ENCODE measurements at regions not wholly inside any gene's neighbourhood (a gene's known extent, or its start where the extent isn't known, plus 50 kb on each side); places are given as distances from the start of the nearest gene placed in this dataset.

DNA sequence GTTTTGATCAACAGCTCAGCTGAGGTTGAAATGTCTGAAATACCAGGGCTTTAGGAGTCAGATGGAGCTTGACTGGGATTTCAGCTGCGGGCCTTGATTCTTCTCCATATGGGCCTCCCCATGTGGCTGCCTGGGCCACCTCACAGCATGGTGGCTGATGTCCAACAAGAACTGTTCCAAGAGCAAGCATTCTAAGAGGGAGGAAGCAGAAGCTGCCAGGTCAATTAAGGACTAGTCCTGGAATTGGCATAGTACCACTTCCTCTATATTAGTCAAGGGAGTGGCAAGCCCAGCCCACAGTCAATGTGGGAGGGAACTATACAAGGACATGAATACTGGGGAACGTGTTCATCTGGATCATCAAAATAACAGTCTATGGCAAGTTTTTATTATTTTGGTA, 181.7 kb upstream of the ANKRD28 start:
- Histone ChIP-seq H3K9ac (replicated peaks; ENCODE audit: extremely low read depth, insufficient read depth, low read length) (no peak overlapping the region), H4K20me1 (replicated peaks; ENCODE audit: control insufficient read depth, extremely low read depth, insufficient read depth, low read length) (no peaks in the 10 kb centered on the region), H3K9me1 (replicated peaks; ENCODE audit: control insufficient read depth, extremely low read depth, insufficient read depth, low read length) (no peaks in the 10 kb centered on the region), H3K4me1 (ENCODE audit: control insufficient read depth, extremely low read depth, insufficient read depth, low read length) (no peaks in the 10 kb centered on the region), H3K27me3 (ENCODE audit: control insufficient read depth in 2 of 2, insufficient read depth in 2 of 2, low read length in 2 of 2) (peaks cover 2 to 6% of the 10 kb centered on the region in 2 experiments), H2AFZ (ENCODE audit: low read depth, low read length) (no peak overlapping the region), H3K79me2 (ENCODE audit: control insufficient read depth, insufficient read depth, low read length) (no peaks in the 10 kb centered on the region), H3K27ac (ENCODE audit: insufficient read depth, low read depth, low read length) (no peak overlapping the region), H3K9me3 (replicated peaks; ENCODE audit: control insufficient read depth, insufficient read depth, low read length) (no peaks in the 10 kb centered on the region), H3K4me2 (ENCODE audit: insufficient read depth, low read length) (no peak overlapping the region), H3K4me3 (replicated peaks in 1 of 3; ENCODE audit: insufficient read depth in 1 of 3, low read depth in 1 of 3, low read length in 3 of 3) (no peak overlapping the region), H3K36me3 (ENCODE audit: control insufficient read depth in 2 of 2, extremely low read depth in 1 of 2, insufficient read depth in 2 of 2, low read length in 2 of 2) (no peaks in the 10 kb centered on the region)
- ChIA-PET POLR2A (no interaction called here), CTCF (no interaction called here)
- TF ChIP-seq MYC (IDR thresholded peaks at IDR 0.05; ENCODE audit: low read depth, low read length) = no peak
- no peak for TF ChIP-seq JUN (IDR thresholded peaks at IDR 0.05; ENCODE audit: borderline replicate concordance, insufficient read depth, insufficient read length, low read depth)
- no peak for TF ChIP-seq GATA2 (IDR thresholded peaks at IDR 0.05; ENCODE audit: insufficient read depth, insufficient read length, low read depth, low read length)
- no peak for TF ChIP-seq FOS (IDR thresholded peaks at IDR 0.05; ENCODE audit: borderline replicate concordance, insufficient read depth, low read length)
- TF ChIP-seq POLR2AphosphoS5 (IDR thresholded peaks at IDR 0.05; ENCODE audit: insufficient read depth, low read depth, low read length) = no peak
- no peak for TF ChIP-seq EZH2 (IDR thresholded peaks at IDR 0.05; ENCODE audit: borderline replicate concordance, low read depth, low read length, severe bottlenecking)
- TF ChIP-seq POLR2A (IDR thresholded peaks at IDR 0.05; ENCODE audit: low read depth, low read length) = no peak
- TF ChIP-seq, protein P1, sequence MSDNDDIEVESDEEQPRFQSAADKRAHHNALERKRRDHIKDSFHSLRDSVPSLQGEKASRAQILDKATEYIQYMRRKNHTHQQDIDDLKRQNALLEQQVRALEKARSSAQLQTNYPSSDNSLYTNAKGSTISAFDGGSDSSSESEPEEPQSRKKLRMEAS (IDR thresholded peaks at IDR 0.05; ENCODE audit: insufficient read depth, insufficient read length) = no peak
- TF ChIP-seq, protein P2, sequence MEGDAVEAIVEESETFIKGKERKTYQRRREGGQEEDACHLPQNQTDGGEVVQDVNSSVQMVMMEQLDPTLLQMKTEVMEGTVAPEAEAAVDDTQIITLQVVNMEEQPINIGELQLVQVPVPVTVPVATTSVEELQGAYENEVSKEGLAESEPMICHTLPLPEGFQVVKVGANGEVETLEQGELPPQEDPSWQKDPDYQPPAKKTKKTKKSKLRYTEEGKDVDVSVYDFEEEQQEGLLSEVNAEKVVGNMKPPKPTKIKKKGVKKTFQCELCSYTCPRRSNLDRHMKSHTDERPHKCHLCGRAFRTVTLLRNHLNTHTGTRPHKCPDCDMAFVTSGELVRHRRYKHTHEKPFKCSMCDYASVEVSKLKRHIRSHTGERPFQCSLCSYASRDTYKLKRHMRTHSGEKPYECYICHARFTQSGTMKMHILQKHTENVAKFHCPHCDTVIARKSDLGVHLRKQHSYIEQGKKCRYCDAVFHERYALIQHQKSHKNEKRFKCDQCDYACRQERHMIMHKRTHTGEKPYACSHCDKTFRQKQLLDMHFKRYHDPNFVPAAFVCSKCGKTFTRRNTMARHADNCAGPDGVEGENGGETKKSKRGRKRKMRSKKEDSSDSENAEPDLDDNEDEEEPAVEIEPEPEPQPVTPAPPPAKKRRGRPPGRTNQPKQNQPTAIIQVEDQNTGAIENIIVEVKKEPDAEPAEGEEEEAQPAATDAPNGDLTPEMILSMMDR (IDR thresholded peaks at IDR 0.05; ENCODE audit: extremely low read depth in 1 of 2, insufficient read depth in 1 of 2, low read depth in 1 of 2, low read length in 2 of 2) = no peak
- intact Hi-C loops (cut with micrococcal nuclease) = no loop called here
- no TSS peak for BruUV-seq (replicated peaks)
- DNase-seq (ENCODE audit: low read depth, low spot score) = no peak
- dilution Hi-C loops (cut with MboI; ENCODE audit: extremely low pct_ligation_motif_present, low sequenced_read_pairs) = no loop called here
- FAIRE-seq = no peak

Measured in endothelial cell of umbilical vein (primary cell).